Hepatocyte (in vitro differentiated cells): ENCODE measurements at regions not wholly inside any gene's neighbourhood (a gene's known extent, or its start where the extent isn't known, plus 50 kb on each side); places are given as distances from the start of the nearest gene placed in this dataset.

Experiments used
- DNase-seq: peaks from one replicate; pipeline ENCODE4 v3.0.0-alpha.2; 2016; ENCODE audit warnings: low spot score
- H2AFZ ChIP-seq: fragments of 200-600 bp; sonication (generic); 2 replicates; pipeline ENCODE4 v1.6.0; 2016; ENCODE audit warnings: antibody characterized with exemption, mild to moderate bottlenecking
- H3K27ac ChIP-seq: fragments of 200-600 bp; sonication (generic); 2 replicates; pipeline ENCODE4 v1.5.1; 2016; ENCODE audit warnings: mild to moderate bottlenecking
- H3K27me3 ChIP-seq: fragments of 200-600 bp; sonication (generic); 2 replicates; pipeline ENCODE4 v1.6.1; 2016
- H3K36me3 ChIP-seq: fragments of 200-600 bp; sonication (generic); replicated peaks from 2 replicates; pipeline ENCODE4 v1.5.1; 2016; ENCODE audit warnings: low read depth; ENCODE audit not compliant: insufficient read depth
- H3K4me1 ChIP-seq: fragments of 200-600 bp; sonication (generic); 2 replicates; pipeline ENCODE4 v1.5.1; 2016; ENCODE audit warnings: mild to moderate bottlenecking, moderate library complexity; ENCODE audit not compliant: insufficient read depth
- H3K4me2 ChIP-seq: fragments of 200-600 bp; sonication (generic); 2 replicates; pipeline ENCODE4 v1.6.0; 2016
- H3K4me3 ChIP-seq: fragments of 200-600 bp; sonication (generic); 2 replicates; pipeline ENCODE4 v1.5.1; 2016; ENCODE audit warnings: mild to moderate bottlenecking
- H3K79me2 ChIP-seq: fragments of 200-600 bp; sonication (generic); 2 replicates; pipeline ENCODE4 v1.6.0; 2017; ENCODE audit warnings: mild to moderate bottlenecking
- H3K9me2 ChIP-seq: fragments of 200-600 bp; sonication (generic); replicated peaks from 2 replicates; pipeline ENCODE4 v1.6.0; 2017; ENCODE audit warnings: mild to moderate bottlenecking; ENCODE audit not compliant: insufficient read depth
- H3K9me3 ChIP-seq: fragments of 200-600 bp; sonication (generic); 2 replicates; pipeline ENCODE4 v1.5.1; 2016; ENCODE audit warnings: low read depth, mild to moderate bottlenecking
- H4K20me1 ChIP-seq: fragments of 200-600 bp; sonication (generic); 2 replicates; pipeline ENCODE4 v1.6.0; 2016; ENCODE audit warnings: mild to moderate bottlenecking; ENCODE audit not compliant: insufficient read depth, poor library complexity, severe bottlenecking
- CTCF ChIP-seq: fragments of 200-600 bp; sonication (generic); IDR thresholded peaks from 2 replicates; pipeline ENCODE4 v1.5.1; 2016; ENCODE audit warnings: antibody characterized with exemption, mild to moderate bottlenecking; ENCODE audit not compliant: poor library complexity
- EZH2 ChIP-seq: fragments of 200-600 bp; sonication (generic); IDR thresholded peaks from 2 replicates; pipeline ENCODE4 v1.6.1; 2016; ENCODE audit warnings: antibody characterized with exemption, mild to moderate bottlenecking, borderline replicate concordance
- EZH2phosphoT487 ChIP-seq: fragments of 200-600 bp; sonication (generic); IDR thresholded peaks from one replicate; pipeline ENCODE4 v1.6.1; 2018; ENCODE audit warnings: antibody characterized with exemption, mild to moderate bottlenecking, low read depth, moderate library complexity; ENCODE audit not compliant: unreplicated experiment, severe bottlenecking
- WGBS: methylation state at CpG from one replicate; pipeline ENCODE4 v1.1.6; 2016; ENCODE audit warnings: low lambda C conversion rate; ENCODE audit errors: missing lambda C conversion rate; 5-methylcytosine and 5-hydroxymethylcytosine counted together

- TF ChIP-seq EZH2 (no peak), CTCF (no peak), EZH2phosphoT487 (no peak)
- Histone ChIP-seq H2AFZ (no peak overlapping the region), H3K9me3 (no peaks in the 10 kb centered on the region), H3K27me3 (no peaks in the 10 kb centered on the region), H3K27ac (no peak overlapping the region), H3K79me2 (no peaks in the 10 kb centered on the region), H3K4me2 (no peak overlapping the region), H3K9me2 (no peaks in the 10 kb centered on the region), H3K4me1 (no peaks in the 10 kb centered on the region), H4K20me1 (no peaks in the 10 kb centered on the region), H3K36me3 (no peaks in the 10 kb centered on the region), H3K4me3 (no peak overlapping the region)
- 38% methylated on average over 2 of the region's 2 CpGs for WGBS
- no peak for DNase-seq
Observed at GRCh38 chr7:153385502-153385901, 626.0 kb downstream of the ACTR3B start.

GRCh38 chr7:153386556-153386955 is 627.0 kb downstream of the ACTR3B start:
- no peak overlapping the region for H3K4me3 ChIP-seq
- no peak for TF ChIP-seq EZH2
- no peak for TF ChIP-seq CTCF
- no peak for TF ChIP-seq EZH2phosphoT487
- H3K9me2 ChIP-seq = no peaks in the 10 kb centered on the region
- no peak overlapping the region for H3K27ac ChIP-seq
- no peaks in the 10 kb centered on the region for H3K4me1 ChIP-seq
- no peaks in the 10 kb centered on the region for H3K79me2 ChIP-seq
- no peaks in the 10 kb centered on the region for H3K27me3 ChIP-seq
- DNase-seq = no peak
- no peak overlapping the region for H2AFZ ChIP-seq
- H4K20me1 ChIP-seq = no peaks in the 10 kb centered on the region
- H3K36me3 ChIP-seq = no peaks in the 10 kb centered on the region
- no peaks in the 10 kb centered on the region for H3K9me3 ChIP-seq
- H3K4me2 ChIP-seq = no peak overlapping the region
- WGBS = 74% methylated on average over 10 of the region's 10 CpGs

GRCh38 chr7:153388611-153389010 is 629.1 kb downstream of the ACTR3B start:
- Histone ChIP-seq H3K9me2 (no peaks in the 10 kb centered on the region), H2AFZ (no peak overlapping the region), H4K20me1 (no peaks in the 10 kb centered on the region), H3K4me2 (no peak overlapping the region), H3K27me3 (no peaks in the 10 kb centered on the region), H3K79me2 (no peaks in the 10 kb centered on the region), H3K4me3 (no peak overlapping the region), H3K27ac (no peak overlapping the region), H3K9me3 (no peaks in the 10 kb centered on the region), H3K4me1 (no peaks in the 10 kb centered on the region), H3K36me3 (no peaks in the 10 kb centered on the region)
- TF ChIP-seq CTCF (no peak), EZH2 (no peak), EZH2phosphoT487 (no peak)
- DNase-seq = no peak

- H2AFZ ChIP-seq = no peak overlapping the region
- DNase-seq = no peak
- H3K4me2 ChIP-seq = no peak overlapping the region
- no peaks in the 10 kb centered on the region for H3K9me3 ChIP-seq
- no peaks in the 10 kb centered on the region for H3K36me3 ChIP-seq
- no peaks in the 10 kb centered on the region for H3K79me2 ChIP-seq
- no peaks in the 10 kb centered on the region for H3K9me2 ChIP-seq
- no peaks in the 10 kb centered on the region for H4K20me1 ChIP-seq
- no peak overlapping the region for H3K4me3 ChIP-seq
- H3K27me3 ChIP-seq = no peaks in the 10 kb centered on the region
- H3K4me1 ChIP-seq = no peaks in the 10 kb centered on the region
- TF ChIP-seq CTCF (no peak), EZH2phosphoT487 (no peak), EZH2 (no peak)
- 73% methylated on average over 3 of the region's 3 CpGs for WGBS
- H3K27ac ChIP-seq = no peak overlapping the region
Observed at GRCh38 chr7:153389261-153389660, 629.7 kb downstream of the ACTR3B start.
